A549 (cell line): ENCODE measurements at regions not wholly inside any gene's neighbourhood (a gene's known extent, or its start where the extent isn't known, plus 50 kb on each side); places are given as distances from the start of the nearest gene placed in this dataset.

Source experiments
- ATAC-seq, 2 experiments: fragments of 200-7000 bp in 1 of 2; fragments of >200 bp in 1 of 2; cut with Nextera tagmentation in 1 of 2; cut with Tn5 transposase in 1 of 2; 3 replicates each; pipeline versions ENCODE4 v1.8.0 to v1.9.1; 2018 to 2020; ENCODE audit warnings: mild to moderate bottlenecking in 1 of 2, moderate library complexity in 1 of 2
- CTCF ChIA-PET: fragments of 300-600 bp; sonication (Branson Sonifier 250); formaldehyde crosslinking; extraction: SDS; loops from one replicate; lab custom pipeline; 2021; ENCODE audit warnings: antibody characterized with exemption, inconsistent platforms; lab: Yijun Ruan, JAX
- POLR2A ChIA-PET: fragments of 350-600 bp; formaldehyde crosslinking; extraction: SDS; loops from one replicate; lab custom pipeline; 2021; ENCODE audit warnings: antibody characterized with exemption, inconsistent platforms; lab: Yijun Ruan, JAX
- DNase-seq, 2 experiments: peaks; one replicate each; pipeline versions ENCODE4 v3.0.0 to v3.0.0-alpha.2; 2011 to 2016; ENCODE audit warnings: low read depth in 1 of 2, low spot score in 1 of 2
- FAIRE-seq: peaks from 2 replicates; lab custom pipeline; 2011; peaks lifted over from hg19 to GRCh38; lab: Jason Lieb, UNC
- H3K27ac ChIP-seq, 2 experiments: fragments of >200 bp; sonication (Bioruptor Twin); formaldehyde crosslinking; 3 replicates each; pipeline ENCODE4 v1.5.1; 2016 to 2017
- H3K4me1 ChIP-seq: fragments of >200 bp; sonication (Bioruptor Twin); formaldehyde crosslinking; 3 replicates; pipeline ENCODE4 v1.6.1; 2016
- H3K4me2 ChIP-seq: fragments of >200 bp; sonication (Bioruptor Twin); formaldehyde crosslinking; 3 replicates; pipeline ENCODE4 v1.6.1; 2016
- H3K4me3 ChIP-seq: fragments of >200 bp; sonication (Bioruptor Twin); formaldehyde crosslinking; 3 replicates; pipeline ENCODE4 v1.5.1; 2016
- H3K9me3 ChIP-seq: fragments of >200 bp; sonication (Bioruptor Twin); formaldehyde crosslinking; 3 replicates; pipeline ENCODE4 v1.6.1; 2016
- BHLHE40 ChIP-seq: IDR thresholded peaks from 2 replicates; pipeline ENCODE4 v1.6.1; 2012; ENCODE audit warnings: low read depth, low read length, inconsistent platforms
- CHD2 ChIP-seq: fragments of 150-350 bp; IDR thresholded peaks from 2 replicates; pipeline ENCODE4 v1.6.1; 2014; ENCODE audit warnings: low read length; ENCODE audit not compliant: partially characterized antibody
- CHD4 ChIP-seq: fragments of 200-600 bp; sonication (generic); IDR thresholded peaks from 2 replicates; pipeline ENCODE4 v1.6.1; 2016; ENCODE audit warnings: antibody characterized with exemption, mild to moderate bottlenecking, borderline replicate concordance
- ESRRA ChIP-seq: fragments of 150-350 bp; IDR thresholded peaks from 2 replicates; pipeline ENCODE4 v1.6.1; 2014; ENCODE audit warnings: mild to moderate bottlenecking, low read length, borderline replicate concordance
- FOSB ChIP-seq: fragments of 250-450 bp; sonication (Bioruptor Pico); IDR thresholded peaks from 2 replicates; pipeline ENCODE4 v1.5.0; 2020; ENCODE audit warnings: mild to moderate bottlenecking, moderate library complexity
- FOSL2 ChIP-seq, 2 experiments: fragments of 450-650 bp in 1 of 2; fragments of >200 bp in 1 of 2; sonication (Bioruptor Twin) in 1 of 2; formaldehyde crosslinking; IDR thresholded peaks; 2 replicates each; pipeline versions ENCODE4 v1.5.0 to v1.6.1; 2016 to 2020; ENCODE audit warnings: mild to moderate bottlenecking in 1 of 2, moderate library complexity in 1 of 2
- HDAC2 ChIP-seq: fragments of 200-600 bp; sonication (generic); IDR thresholded peaks from 2 replicates; pipeline ENCODE4 v1.6.1; 2016
- NFE2L2 ChIP-seq: fragments of 150-350 bp; conservative IDR thresholded peaks from 2 replicates; pipeline ENCODE4 v1.6.1; 2014; ENCODE audit warnings: low read length
- PHF8 ChIP-seq: fragments of 200-600 bp; sonication (generic); IDR thresholded peaks from 2 replicates; pipeline ENCODE4 v1.6.1; 2016; ENCODE audit warnings: low read depth, mild to moderate bottlenecking, antibody characterized with exemption, moderate library complexity, borderline replicate concordance
- POLR2AphosphoS2 ChIP-seq: conservative IDR thresholded peaks from 2 replicates; pipeline ENCODE4 v1.6.1; 2012; ENCODE audit warnings: low read length, improper control_type of control experiment, inconsistent platforms
- RAD21 ChIP-seq, 2 experiments: fragments of >200 bp in 1 of 2; sonication (Bioruptor Twin) in 1 of 2; formaldehyde crosslinking in 1 of 2; IDR thresholded peaks in 1 of 2; conservative IDR thresholded peaks in 1 of 2; 2 replicates in 1 of 2; 3 replicates in 1 of 2; pipeline ENCODE4 v1.6.1; 2012 to 2018; ENCODE audit warnings: inconsistent platforms in 1 of 2
- RCOR1 ChIP-seq: fragments of 150-350 bp; IDR thresholded peaks from 2 replicates; pipeline ENCODE4 v1.6.1; 2014; ENCODE audit warnings: antibody characterized with exemption, low read length, low read depth
- SMC3 ChIP-seq: fragments of >200 bp; sonication (Bioruptor Twin); formaldehyde crosslinking; IDR thresholded peaks from 3 replicates; pipeline ENCODE4 v1.6.1; 2018; ENCODE audit warnings: inconsistent platforms
- ZNF302 ChIP-seq: fragments of 250-450 bp; sonication (Bioruptor Pico); IDR thresholded peaks from 2 replicates; pipeline ENCODE4 v1.9.0; 2021; ENCODE audit warnings: inconsistent platforms, mild to moderate bottlenecking, moderate library complexity
- WGBS: methylation state at CpG from one replicate; pipeline ENCODE4 v1.1.6; 2017; ENCODE audit errors: missing lambda C conversion rate; 5-methylcytosine and 5-hydroxymethylcytosine counted together
- TF ChIP-seq, protein P1 (sequence below): fragments of 450-650 bp; IDR thresholded peaks from 2 replicates; pipeline ENCODE4 v1.6.1; 2014; ENCODE audit warnings: antibody characterized with exemption
- TF ChIP-seq, protein P2 (sequence below): fragments of 250-450 bp; sonication (Bioruptor Pico); IDR thresholded peaks from 2 replicates; pipeline ENCODE4 v1.5.0; 2021; ENCODE audit warnings: mild to moderate bottlenecking, moderate library complexity, borderline replicate concordance
- TF ChIP-seq, protein P3 (sequence below): fragments of >200 bp; sonication (Bioruptor Twin); formaldehyde crosslinking; IDR thresholded peaks from 3 replicates; pipeline ENCODE4 v1.6.1; 2016
- TF ChIP-seq, protein P4 (sequence below): fragments of 200-600 bp; sonication (generic); IDR thresholded peaks from 2 replicates; pipeline ENCODE4 v1.6.1; 2016; ENCODE audit warnings: antibody characterized with exemption, mild to moderate bottlenecking, moderate library complexity
- TF ChIP-seq, protein P5 (sequence below): IDR thresholded peaks from 2 replicates; pipeline ENCODE4 v1.6.1; 2012; ENCODE audit warnings: low read depth, borderline replicate concordance

DNA sequence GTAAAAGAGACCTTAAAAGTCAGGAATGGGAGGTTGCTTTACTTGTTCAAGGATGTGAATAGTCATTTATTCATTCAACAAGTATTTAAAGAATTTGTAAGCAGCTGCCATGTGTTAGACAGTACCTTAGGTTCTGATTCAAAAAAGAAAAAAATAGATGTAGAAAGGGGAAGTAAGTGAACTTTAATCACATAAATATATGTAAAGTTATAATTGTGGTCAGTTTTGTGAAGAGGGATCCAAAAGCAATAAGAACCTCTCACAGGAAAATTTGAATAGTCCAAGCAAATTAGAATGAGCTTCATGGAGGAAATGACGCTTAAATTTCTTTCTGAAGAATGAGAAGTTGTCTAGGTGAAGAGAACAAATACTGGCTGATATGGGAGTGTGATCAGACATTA is 596.1 kb upstream of the CITED2 start:
- Histone ChIP-seq H3K4me1 (peaks cover 10% of the 10 kb centered on the region; the same call in 2 of the 3 replicates), H3K9me3 (no peaks in the 10 kb centered on the region), H3K27ac (no peak overlapping the region), H3K4me3 (no peak overlapping the region), H3K4me2 (no peak overlapping the region)
- no peak for ATAC-seq
- TF ChIP-seq PHF8 (no peak), RAD21 (conservative IDR thresholded peaks at IDR 0.05 in 1 of 2, IDR thresholded peaks at IDR 0.05 in 1 of 2) (no peak), NFE2L2 (no peak), CHD2 (no peak)
- TF ChIP-seq, protein P1, sequence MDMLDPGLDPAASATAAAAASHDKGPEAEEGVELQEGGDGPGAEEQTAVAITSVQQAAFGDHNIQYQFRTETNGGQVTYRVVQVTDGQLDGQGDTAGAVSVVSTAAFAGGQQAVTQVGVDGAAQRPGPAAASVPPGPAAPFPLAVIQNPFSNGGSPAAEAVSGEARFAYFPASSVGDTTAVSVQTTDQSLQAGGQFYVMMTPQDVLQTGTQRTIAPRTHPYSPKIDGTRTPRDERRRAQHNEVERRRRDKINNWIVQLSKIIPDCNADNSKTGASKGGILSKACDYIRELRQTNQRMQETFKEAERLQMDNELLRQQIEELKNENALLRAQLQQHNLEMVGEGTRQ: no peak
- POLR2A ChIA-PET: no interaction called here
- no peak for FAIRE-seq
- DNase-seq: no peak
- CTCF ChIA-PET: interaction anchor here (0.7 kb wide), 1 partner anchor 304 kb away, joined by 3 read pairs; no protein-coding TSS in a partner anchor
- 77% methylated on average over 1 of the region's 1 CpG for WGBS

DNA sequence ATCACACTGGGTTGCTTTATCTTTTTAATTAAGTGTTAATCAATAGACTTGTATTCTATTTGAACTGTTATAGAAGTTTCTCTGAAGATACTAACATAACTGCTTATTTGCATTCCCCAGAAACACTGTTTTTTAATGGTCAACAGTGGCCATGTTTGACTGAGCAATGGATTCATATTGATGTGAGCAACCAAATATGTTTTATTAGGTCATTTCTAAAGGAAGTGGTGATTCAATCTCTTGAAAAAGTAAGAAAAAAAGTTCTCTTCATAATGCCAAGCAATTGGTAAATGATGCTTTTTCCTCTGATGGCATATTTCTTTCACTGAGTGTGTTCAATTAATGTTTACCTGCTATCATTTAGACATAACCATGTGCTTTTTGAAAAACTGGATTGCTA is 593.0 kb upstream of the CITED2 start:
- no peak for TF ChIP-seq POLR2AphosphoS2
- TF ChIP-seq SMC3: no peak
- no peak for TF ChIP-seq FOSL2 (IDR thresholded peaks at IDR 0.05)
- no peak for TF ChIP-seq FOSL2 (CRISPR knock-in tag; IDR thresholded peaks at IDR 0.05)
- TF ChIP-seq, protein P2, sequence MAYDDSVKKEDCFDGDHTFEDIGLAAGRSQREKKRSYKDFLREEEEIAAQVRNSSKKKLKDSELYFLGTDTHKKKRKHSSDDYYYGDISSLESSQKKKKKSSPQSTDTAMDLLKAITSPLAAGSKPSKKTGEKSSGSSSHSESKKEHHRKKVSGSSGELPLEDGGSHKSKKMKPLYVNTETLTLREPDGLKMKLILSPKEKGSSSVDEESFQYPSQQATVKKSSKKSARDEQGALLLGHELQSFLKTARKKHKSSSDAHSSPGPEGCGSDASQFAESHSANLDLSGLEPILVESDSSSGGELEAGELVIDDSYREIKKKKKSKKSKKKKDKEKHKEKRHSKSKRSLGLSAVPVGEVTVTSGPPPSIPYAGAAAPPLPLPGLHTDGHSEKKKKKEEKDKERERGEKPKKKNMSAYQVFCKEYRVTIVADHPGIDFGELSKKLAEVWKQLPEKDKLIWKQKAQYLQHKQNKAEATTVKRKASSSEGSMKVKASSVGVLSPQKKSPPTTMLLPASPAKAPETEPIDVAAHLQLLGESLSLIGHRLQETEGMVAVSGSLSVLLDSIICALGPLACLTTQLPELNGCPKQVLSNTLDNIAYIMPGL (CRISPR knock-in tag): no peak
- no peak for TF ChIP-seq CHD4
- no peak for TF ChIP-seq BHLHE40
- no peak for TF ChIP-seq FOSB (CRISPR knock-in tag)
- TF ChIP-seq HDAC2: no peak
- TF ChIP-seq, protein P3, sequence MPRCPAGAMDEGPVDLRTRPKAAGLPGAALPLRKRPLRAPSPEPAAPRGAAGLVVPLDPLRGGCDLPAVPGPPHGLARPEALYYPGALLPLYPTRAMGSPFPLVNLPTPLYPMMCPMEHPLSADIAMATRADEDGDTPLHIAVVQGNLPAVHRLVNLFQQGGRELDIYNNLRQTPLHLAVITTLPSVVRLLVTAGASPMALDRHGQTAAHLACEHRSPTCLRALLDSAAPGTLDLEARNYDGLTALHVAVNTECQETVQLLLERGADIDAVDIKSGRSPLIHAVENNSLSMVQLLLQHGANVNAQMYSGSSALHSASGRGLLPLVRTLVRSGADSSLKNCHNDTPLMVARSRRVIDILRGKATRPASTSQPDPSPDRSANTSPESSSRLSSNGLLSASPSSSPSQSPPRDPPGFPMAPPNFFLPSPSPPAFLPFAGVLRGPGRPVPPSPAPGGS: no peak
- no peak for TF ChIP-seq ESRRA
- TF ChIP-seq, protein P4, sequence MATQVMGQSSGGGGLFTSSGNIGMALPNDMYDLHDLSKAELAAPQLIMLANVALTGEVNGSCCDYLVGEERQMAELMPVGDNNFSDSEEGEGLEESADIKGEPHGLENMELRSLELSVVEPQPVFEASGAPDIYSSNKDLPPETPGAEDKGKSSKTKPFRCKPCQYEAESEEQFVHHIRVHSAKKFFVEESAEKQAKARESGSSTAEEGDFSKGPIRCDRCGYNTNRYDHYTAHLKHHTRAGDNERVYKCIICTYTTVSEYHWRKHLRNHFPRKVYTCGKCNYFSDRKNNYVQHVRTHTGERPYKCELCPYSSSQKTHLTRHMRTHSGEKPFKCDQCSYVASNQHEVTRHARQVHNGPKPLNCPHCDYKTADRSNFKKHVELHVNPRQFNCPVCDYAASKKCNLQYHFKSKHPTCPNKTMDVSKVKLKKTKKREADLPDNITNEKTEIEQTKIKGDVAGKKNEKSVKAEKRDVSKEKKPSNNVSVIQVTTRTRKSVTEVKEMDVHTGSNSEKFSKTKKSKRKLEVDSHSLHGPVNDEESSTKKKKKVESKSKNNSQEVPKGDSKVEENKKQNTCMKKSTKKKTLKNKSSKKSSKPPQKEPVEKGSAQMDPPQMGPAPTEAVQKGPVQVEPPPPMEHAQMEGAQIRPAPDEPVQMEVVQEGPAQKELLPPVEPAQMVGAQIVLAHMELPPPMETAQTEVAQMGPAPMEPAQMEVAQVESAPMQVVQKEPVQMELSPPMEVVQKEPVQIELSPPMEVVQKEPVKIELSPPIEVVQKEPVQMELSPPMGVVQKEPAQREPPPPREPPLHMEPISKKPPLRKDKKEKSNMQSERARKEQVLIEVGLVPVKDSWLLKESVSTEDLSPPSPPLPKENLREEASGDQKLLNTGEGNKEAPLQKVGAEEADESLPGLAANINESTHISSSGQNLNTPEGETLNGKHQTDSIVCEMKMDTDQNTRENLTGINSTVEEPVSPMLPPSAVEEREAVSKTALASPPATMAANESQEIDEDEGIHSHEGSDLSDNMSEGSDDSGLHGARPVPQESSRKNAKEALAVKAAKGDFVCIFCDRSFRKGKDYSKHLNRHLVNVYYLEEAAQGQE: no peak
- no peak for TF ChIP-seq RCOR1
- no peak for TF ChIP-seq ZNF302 (CRISPR knock-in tag)
- TF ChIP-seq, protein P5, sequence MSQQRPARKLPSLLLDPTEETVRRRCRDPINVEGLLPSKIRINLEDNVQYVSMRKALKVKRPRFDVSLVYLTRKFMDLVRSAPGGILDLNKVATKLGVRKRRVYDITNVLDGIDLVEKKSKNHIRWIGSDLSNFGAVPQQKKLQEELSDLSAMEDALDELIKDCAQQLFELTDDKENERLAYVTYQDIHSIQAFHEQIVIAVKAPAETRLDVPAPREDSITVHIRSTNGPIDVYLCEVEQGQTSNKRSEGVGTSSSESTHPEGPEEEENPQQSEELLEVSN: no peak
- no peaks in the 10 kb centered on the region for H3K9me3 ChIP-seq
- no peak for ATAC-seq
- H3K4me3 ChIP-seq: no peak overlapping the region
- no peak overlapping the region for H3K4me2 ChIP-seq
- POLR2A ChIA-PET: no interaction called here
- no peak overlapping the region for H3K27ac ChIP-seq
- CTCF ChIA-PET: no interaction called here
- no peak for FAIRE-seq
- DNase-seq: no peak
- no peaks in the 10 kb centered on the region for H3K4me1 ChIP-seq
